GM19328 (cell line): ENCODE measurements at regions not wholly inside any gene's neighbourhood (a gene's known extent, or its start where the extent isn't known, plus 50 kb on each side); places are given as distances from the start of the nearest gene placed in this dataset.

Experiments
- ATAC-seq: cut with Tn5 transposase; IDR thresholded peaks from one replicate; pipeline ENCODE4 v1.9.1; 2021; ENCODE audit warnings: mild to moderate bottlenecking, moderate library complexity; ENCODE audit not compliant: unreplicated experiment

DNA sequence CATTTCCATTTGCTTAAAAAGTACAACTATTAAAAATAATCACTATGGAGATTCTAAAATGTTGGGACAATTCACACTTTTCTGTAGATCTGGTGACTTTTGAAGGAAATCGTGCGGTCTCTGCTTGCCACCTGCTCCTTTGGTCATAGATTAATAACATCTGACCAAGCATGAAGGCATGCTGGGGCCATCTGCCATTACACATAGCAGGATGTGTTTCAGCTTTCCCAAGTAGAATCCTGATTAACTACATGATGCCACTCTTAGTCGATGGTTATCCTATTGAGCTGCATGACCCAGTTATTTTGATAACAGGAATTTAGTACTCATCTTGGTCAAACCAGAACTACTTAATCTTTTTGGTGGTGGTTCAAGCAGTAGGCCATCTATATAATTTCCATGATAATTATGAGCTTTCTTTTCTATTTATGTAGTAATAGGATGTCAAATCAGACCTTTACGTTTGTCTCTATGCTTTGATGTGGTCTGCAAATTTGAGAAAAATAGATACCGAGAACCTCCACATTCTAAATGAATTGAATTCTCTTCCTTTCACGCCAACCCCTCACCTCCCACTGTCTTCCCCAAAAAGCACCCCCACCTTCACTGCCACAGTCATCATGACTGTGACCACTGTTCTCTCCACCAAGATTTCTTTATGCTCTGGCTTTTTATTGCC, 158.1 kb downstream of the DIPK2A start:
- no peak for ATAC-seq

DNA sequence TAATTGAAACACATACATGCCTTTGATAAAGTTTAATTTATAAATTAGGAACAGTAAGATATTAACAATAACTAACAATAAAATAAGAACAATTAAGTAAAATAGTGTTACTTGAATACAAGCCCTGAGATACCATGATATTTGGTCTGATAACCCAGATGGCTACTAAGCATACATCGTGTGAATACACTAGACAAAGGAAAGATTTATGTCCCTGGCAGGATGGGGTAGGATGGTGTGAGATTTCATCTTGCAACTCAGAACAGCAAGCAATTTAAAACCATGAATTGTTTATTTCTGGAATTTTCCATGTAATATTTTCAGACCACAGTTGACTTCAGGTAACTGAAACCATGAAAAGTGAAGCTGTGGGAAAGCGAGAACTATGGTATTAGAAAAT, 169.5 kb downstream of the DIPK2A start:
- ATAC-seq: no peak

DNA sequence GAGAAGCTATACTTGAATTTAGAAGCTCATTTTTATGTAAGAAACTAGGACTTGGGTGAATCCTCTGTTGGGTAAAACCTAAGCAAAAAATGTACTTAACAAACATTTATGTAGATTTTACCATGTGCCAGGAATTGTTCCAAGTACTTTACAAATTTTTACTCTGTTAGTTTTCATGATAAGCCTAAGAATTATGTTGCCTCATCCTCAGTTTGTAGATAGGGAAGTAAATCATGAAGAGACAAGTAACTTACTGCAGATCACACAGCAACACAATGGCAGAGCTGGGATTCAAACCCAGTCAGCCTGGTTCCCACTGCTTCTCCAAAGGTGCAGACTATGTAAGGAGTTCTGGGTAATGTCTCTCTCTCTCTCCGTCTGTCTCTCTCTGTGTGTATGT, 169.9 kb downstream of the DIPK2A start:
- ATAC-seq: no peak

DNA sequence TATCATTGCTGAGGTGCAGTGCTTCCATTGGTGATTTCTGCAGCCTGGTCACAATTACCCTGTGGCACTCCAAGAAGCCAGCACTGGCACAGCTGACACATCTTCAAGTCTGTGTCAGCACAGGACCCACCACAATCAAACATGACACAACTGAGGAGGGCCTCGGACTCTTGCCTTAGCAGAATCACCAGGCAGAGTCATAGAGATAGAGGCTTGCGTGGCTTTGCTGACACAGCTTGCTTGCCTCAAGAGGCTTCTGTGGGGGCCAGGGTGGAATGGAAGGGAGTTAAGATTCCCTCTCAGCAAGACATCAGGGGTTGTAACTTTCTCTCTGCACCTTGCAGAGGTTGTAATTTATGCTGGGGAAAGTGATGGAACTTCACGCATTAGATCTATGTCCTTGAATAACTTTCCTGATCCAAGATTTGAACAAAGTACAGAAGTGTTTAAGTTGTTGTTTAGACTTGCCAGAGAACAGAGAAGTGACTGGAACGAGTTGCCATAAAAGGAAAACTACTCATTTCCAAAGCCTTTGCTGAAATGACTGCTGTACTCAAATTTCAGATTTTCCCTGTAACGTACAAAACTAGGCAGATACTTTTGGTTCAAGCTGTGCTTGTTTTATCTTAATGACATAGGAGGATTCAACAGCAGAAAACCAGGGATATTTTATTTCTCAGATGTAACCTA, 170.7 kb downstream of the DIPK2A start:
- no peak for ATAC-seq

DNA sequence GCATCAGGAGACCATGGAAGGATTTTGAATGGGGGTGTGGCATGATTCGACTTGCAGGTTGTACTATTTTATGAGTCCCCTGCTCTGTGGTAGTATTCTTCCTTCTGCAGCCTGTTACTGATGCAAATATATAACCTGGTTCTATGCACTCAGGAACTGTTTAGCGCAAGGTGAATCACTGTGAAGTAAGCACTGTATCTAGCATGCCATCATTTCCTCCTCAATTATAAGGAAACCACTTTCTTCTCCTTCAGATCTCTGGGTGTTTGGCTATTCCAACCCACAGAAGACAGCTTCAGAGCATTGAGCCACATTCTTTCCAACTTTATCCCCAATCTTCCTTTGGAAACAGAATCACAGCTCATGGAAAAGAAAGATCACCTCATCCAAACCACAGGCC, 176.7 kb downstream of the DIPK2A start:
- ATAC-seq: no peak

DNA sequence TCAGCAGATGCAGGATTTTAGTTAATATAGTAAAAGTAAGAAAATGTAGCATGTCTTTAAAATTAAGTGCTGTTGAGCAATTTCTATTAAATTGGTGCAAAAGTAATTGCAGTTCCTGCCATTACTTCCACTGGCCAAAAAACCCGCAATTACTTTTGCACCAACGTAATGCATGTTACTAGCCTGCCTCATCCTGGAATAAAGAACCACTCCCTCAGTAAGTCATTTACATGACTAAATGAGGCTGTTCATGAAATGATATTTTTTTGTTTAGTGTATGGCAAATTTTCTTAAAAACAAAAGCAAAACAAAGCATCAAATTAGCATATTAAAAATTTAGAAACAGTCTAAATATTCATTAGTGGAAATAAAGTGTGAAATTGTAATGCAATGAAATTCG, 180.4 kb downstream of the DIPK2A start:
- no peak for ATAC-seq

DNA sequence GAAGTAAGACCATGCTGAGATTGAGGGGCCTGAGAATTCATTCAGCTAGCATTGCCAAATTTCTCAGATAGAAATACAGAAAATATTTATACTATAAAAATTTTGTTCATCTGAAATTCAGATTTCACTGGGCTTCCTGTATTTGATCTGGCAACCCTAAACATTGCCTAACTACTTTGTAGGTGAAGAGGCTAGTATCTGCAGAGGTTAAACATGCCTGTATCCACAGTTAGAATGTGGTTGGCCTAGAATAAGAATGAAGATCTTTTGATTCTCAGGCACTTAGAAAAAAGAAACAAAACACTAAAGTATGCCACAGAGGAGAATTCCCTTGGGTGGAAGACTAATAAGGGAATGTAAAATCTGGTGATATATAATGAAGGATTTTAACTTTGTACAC, 189.0 kb downstream of the DIPK2A start:
- ATAC-seq: no peak

DNA sequence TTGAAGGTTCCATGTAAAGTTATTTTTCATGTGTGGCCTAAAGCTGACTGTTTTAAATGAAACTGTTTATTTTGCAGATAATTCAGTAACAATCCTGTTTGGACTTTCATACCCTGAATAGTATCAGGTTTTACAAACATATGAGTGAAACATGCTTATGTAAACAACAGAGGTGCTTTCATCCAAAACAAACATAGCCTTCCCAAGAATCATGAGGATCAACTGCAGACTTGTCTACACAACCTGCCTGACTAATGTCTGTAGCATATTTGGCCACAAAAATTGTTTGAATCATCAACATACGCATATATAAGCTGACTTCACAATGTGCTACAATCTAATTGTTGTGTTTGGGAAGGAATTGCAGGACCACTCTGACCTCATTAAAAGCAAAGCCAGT, 190.4 kb downstream of the DIPK2A start:
- no peak for ATAC-seq

DNA sequence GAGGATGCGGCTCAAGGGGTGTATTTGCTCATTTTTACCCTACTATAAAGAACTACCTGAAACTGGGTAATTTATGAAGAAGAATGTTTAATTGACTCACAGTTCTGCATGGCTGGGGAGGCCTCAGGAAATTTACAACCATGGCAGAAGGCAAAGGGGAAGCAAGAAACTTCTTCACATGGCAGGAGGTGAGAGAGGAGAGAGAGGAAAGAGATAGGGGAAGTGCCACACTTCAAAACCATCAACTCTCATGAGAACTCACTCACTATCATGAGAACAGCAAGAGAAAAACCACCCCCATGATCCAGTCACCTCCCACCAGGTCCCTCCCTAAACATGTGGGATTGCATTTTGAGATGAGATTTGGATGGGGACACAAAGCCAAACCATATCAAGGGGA, 192.7 kb downstream of the DIPK2A start:
- ATAC-seq: no peak

DNA sequence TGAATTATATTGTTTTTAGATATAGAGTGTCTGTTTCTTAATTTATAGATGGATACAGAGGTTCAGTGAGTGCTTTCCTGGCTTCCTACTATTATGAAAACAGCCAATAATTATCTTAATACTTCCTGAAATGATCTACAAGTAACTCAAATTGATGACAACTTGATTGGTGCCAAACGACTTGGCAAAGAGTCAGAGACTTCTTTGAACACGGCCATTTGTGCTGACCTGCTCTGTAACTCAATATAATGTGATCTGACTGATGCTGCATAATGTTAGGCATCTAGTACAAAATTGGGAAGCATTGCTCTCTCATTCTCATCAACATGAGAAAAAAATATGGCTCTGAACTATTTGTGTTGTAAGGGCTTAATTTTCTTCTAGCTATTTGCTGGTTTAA, 193.9 kb downstream of the DIPK2A start:
- no peak for ATAC-seq

DNA sequence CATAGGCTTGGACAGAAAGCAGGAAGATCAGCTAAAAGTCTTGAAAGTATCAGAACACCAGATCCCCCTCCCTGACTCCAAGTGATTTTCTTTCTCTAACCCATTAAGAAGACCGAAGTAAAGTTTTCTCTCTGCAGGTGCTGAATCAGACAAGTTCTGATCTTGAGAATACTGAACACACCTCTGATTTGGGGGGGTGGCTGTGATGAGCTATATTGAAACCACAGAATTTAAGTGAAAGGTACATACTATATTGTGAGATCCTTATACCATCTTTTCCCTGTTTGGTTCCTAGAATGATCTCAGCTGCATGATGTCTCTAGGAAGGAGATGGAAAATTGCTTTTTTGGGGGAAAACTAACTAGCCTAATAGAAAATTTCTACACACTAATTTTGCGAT, 196.0 kb downstream of the DIPK2A start:
- no peak for ATAC-seq

DNA sequence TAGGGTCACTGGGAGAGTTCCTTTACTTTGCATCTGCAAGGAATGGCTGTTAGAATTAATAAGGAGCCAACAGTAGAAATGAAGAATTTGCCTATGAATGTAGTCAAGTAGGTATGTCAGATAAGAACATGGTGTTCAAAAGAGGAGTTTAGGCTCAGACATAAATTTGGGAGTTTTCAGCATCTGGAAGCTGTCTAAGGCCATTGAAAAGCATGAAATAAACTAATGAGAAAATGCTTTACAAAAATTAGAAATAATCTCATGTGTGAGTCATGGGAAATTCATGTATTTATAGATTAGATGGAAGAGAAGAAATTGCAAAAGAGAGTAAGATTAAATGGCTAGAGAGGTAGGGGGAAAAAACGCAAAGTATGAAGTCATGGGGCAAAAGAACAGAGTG, 201.9 kb downstream of the DIPK2A start:
- ATAC-seq: no peak

DNA sequence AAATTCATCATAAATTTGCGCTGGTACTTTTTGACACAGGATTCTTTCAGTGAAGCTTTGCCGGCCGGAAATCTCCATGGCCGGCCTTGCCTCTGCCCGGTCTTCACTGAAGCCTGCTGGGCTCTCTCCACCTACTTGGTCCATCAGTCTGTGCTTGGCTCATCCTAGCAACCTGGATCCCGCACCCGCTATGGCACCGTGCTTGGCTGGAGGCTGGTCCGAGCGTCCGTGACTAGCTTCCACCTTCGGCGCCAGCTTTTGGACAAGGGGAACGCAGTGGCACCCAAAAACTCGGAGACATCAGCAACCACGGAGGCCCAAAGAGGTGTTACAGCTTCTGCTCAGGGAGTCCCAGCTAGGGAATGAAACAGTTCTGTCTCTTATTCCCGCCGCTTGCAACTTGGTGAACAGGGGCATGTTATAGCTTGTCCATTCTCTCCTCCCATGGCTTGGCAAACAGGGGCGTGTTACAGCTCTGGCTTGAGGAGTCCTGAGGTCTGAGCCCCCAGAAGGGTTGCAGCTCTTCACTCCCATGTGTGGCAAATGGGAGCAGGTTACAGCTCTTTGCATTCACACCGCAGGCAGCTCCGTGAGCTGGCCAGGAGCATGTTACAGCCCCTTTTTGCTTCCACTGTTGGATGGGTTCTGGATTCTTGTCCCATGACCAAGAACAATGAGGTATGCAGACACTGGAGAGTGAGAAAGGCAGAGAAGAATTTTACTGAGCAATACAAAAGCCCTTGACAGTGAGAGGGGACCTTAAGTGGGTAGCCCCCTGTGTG, 204.2 kb downstream of the DIPK2A start:
- ATAC-seq: no peak

DNA sequence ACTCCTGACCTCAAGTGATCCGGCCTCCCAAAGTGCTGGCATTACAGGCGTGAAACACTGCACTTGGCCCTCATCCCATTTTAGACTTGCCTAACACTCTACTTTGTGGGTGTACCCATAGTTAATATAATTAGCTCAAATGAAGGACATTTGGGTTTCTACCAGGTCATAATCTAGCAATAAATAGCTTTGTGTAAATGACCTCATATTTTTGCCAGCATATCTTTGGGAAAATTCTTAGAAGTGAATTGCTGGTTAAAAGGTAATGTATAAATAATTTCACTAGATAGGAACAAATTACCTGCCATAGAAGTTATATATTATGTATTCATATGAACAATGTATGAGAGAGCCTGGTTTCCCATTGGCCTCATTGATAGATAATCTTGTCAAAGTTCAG, 206.0 kb downstream of the DIPK2A start:
- ATAC-seq: no peak

DNA sequence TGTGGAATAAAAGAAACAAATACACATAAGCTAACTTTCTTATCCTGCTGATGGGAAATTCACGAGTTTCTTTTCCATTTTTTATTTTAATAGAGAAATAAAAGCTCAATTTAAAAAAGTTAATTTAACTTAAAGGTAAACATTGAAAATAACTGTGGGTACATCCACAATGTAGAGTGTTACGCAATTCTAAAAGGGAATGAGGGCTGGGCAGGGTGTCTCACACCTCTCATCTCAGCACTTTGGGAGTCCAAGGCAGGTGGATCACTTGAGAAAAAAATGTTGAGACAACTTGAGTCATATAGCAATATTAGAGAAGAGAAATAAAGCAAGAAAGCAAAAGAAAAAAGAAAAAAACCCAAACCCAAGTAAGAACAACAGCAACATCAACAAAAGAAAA, 207.0 kb downstream of the DIPK2A start:
- no peak for ATAC-seq

DNA sequence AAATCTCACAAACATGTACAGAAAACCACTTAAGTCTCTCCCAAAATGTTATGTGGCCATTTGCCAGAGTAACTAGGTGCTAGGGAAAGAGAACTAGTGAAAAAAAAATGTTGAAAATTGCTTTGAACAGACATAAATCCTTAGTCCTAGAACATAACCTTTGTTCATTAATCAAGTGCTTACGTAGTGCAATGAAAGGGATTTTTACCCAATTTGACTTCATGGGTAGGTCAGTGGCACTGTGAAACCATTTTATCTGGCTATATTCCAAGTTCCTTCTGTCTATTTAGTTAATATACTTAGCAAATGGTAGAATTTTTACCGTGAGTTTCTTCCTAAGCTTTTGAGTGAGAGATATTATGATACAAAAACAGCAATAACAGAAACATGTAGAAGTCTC, 209.4 kb downstream of the DIPK2A start:
- ATAC-seq: no peak

DNA sequence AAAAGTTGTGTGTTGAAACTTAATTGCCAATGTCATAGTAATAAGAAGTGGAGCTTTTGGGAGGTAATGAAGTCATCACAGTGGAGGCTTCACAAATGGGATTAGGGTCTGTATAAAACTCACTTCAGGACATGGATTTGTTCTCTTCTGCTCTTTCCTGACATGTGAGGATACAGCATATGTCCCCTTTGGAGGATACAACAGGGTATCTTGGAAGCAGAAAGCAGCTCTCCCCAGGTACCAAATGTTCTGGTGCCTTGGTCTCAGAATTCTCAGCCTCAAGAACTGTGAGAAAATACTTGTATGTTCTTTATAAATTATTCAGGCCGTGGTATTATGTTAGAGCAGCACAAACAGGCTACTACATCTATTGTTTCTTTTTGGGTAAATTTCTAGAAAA, 210.9 kb downstream of the DIPK2A start:
- no peak for ATAC-seq

DNA sequence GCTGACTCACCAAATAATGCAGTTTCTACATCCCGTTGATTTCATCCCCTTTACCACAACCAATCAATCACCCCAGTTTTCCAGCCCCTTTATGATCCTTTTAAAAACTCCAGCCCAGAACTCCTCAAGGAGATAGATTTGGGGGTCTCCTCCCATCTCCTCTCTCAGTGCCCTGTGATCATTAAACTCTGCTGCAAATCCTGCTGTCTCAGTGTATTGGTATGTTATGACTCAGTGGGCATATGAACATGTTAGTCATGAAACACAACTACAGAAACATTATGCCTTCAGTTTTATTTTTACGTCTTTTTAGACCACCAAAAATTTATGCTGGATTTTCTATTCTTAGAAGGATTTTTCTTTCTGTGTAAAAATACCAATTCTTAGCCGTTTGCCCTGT, 213.7 kb downstream of the DIPK2A start:
- no peak for ATAC-seq

DNA sequence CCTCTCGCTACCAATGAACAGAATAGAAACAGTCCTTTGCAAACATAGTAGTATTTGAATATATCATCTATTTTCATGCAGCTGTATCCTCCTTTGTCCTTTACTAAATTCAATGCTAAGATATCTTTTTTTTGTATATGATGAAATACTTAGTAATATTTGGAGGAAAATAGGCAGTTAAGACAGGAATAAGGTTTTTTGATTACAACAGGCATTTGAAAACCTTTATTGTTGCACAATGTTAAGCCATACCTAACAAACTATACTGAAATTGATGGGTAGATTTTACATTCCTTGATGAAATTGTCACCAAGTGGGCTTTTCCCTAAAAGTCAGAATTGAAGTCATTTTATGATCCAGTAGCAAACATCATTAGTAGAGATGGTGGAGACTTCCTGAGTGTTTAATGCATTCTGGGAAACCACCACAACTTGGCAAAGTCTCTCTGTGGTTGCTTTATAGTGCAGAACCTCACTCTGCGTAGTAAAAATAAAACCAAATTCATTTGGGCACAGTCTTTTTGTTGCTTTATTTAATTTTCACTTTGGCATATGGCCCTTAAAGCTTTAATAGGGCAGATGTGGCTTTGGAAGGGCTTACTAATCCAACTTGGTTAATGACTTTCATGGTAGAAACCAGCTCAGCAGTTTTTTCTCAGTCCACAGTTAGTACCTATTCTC, 216.0 kb downstream of the DIPK2A start:
- no peak for ATAC-seq

DNA sequence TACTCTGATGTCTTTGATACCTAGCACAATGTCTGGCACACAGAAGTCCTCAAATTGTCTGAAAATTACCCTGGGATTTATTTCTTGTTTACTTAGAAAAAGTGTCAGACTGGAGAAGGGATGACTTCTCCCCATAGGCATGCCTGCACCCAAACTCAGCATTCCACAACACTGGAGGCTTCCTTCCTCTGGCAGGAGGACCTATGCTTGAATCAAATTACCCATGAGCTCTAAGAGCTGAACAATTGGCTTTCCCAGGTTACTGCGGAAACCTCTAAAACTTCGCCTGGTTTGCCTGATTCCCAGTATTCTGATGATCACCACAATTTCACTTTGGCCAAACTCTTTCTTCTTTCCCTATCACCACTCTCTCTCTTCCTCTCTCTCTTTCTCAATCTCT, 217.4 kb downstream of the DIPK2A start:
- no peak for ATAC-seq

DNA sequence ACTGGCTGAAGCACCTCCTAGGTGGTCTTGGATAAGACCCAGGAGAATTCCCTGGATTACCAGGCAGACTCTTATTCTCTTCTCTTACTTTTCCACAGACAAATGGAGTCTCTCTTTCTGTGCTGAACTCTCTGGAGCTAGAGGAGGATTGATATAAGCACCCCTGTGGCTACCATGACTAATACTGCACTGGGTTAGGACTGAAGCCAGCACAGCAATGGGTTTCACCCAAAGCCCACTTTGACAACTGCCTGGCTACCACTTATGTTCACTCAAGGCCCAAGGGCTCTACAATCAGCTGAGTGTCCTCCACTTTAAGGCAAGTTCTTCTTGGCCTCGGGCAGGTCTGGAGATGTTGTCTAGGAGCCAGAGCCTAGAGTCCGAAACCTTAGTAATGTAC, 225.5 kb downstream of the DIPK2A start:
- no peak for ATAC-seq

DNA sequence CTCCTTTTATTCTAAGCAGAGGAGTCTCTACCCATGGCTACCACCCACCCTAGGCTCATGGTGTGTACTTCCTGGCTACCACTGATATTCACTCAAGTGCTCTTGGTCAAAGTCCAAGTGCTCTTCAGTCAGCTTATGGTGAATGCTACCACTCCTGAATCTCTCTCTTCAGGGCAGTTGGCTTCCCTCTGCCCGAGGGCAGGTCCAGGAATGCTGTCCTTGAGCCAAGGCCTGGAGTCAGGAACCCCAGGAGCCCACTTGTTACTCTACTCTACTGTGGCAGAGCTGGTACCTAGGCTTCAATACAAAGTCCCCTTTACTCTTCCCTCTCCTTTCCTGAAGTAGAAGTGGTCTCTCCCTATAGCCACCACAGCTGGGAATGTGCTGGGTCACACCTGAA, 226.0 kb downstream of the DIPK2A start:
- ATAC-seq: no peak
